Tibial artery (tissue), 4 donors: ENCODE measurements at regions not wholly inside any gene's neighbourhood (a gene's known extent, or its start where the extent isn't known, plus 50 kb on each side); places are given as distances from the start of the nearest gene placed in this dataset.
"Not testable (repeated sequence)": the region's sequence is repeated elsewhere in the genome, so short reads cannot be mapped to it uniquely, and the experiment has no call there.

Experiments
- DNase-seq, 2 donors: peaks; one replicate each; pipeline ENCODE4 v3.0.0-alpha.2; 2019
- H3K27ac ChIP-seq, 2 donors: fragments of 200-600 bp; sonication (generic) in 1 of 2; 1 replicate in 1 of 2; 2 replicates in 1 of 2; pipeline ENCODE4 v1.5.1; 2018 to 2019; ENCODE audit warnings: mild to moderate bottlenecking in 1 of 2
- H3K27me3 ChIP-seq, 2 donors: fragments of 200-600 bp; sonication (generic) in 1 of 2; one replicate each; pipeline versions ENCODE4 v1.5.1 to v1.6.0; 2016 to 2019
- H3K36me3 ChIP-seq, 3 donors: fragments of 200-600 bp; sonication (generic) in 2 of 3; one replicate each; pipeline ENCODE4 v1.5.1; 2016 to 2019; ENCODE audit warnings: mild to moderate bottlenecking in 2 of 3
- H3K4me1 ChIP-seq, 4 donors: fragments of 200-600 bp; sonication (generic) in 2 of 4; 1 replicate in 3 of 4; 2 replicates in 1 of 4; pipeline ENCODE4 v1.5.1; 2016 to 2019
- H3K4me3 ChIP-seq, 2 donors: fragments of 200-600 bp; sonication (generic) in 1 of 2; 1 replicate in 1 of 2; 2 replicates in 1 of 2; pipeline ENCODE4 v1.5.1; 2018 to 2019; ENCODE audit warnings: mild to moderate bottlenecking in 2 of 2
- H3K9me3 ChIP-seq, 3 donors: fragments of 200-600 bp; sonication (generic) in 1 of 3; one replicate each; pipeline ENCODE4 v1.5.1; 2016 to 2019
- intact Hi-C: fragments of 100-400 bp; cut with DNase I; formaldehyde crosslinking; loops from one replicate; pipeline ENCODE4 v1.15.0; 2023; ENCODE audit warnings: low total_unique reads
- TF ChIP-seq, protein P1 (sequence below), 2 experiments: fragments of 200-600 bp in 1 of 2; fragments of 450-650 bp in 1 of 2; IDR thresholded peaks; one replicate each; pipeline ENCODE4 v1.5.1; 2017 to 2019; ENCODE audit warnings: antibody characterized with exemption in 2 of 2, mild to moderate bottlenecking in 1 of 2, moderate library complexity in 1 of 2

GRCh38 chr6:111925296-111925695, 52.0 kb upstream of the FYN start:
- no peak for DNase-seq
- H3K27ac ChIP-seq = no peak overlapping the region
- intact Hi-C loops = no loop called here
- H3K27me3 ChIP-seq = no peaks in the 10 kb centered on the region
- no peaks in the 10 kb centered on the region for H3K36me3 ChIP-seq
- TF ChIP-seq, protein P1, sequence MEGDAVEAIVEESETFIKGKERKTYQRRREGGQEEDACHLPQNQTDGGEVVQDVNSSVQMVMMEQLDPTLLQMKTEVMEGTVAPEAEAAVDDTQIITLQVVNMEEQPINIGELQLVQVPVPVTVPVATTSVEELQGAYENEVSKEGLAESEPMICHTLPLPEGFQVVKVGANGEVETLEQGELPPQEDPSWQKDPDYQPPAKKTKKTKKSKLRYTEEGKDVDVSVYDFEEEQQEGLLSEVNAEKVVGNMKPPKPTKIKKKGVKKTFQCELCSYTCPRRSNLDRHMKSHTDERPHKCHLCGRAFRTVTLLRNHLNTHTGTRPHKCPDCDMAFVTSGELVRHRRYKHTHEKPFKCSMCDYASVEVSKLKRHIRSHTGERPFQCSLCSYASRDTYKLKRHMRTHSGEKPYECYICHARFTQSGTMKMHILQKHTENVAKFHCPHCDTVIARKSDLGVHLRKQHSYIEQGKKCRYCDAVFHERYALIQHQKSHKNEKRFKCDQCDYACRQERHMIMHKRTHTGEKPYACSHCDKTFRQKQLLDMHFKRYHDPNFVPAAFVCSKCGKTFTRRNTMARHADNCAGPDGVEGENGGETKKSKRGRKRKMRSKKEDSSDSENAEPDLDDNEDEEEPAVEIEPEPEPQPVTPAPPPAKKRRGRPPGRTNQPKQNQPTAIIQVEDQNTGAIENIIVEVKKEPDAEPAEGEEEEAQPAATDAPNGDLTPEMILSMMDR (IDR thresholded peaks at IDR 0.05) = no peak
- no peaks in the 10 kb centered on the region for H3K4me1 ChIP-seq
- H3K4me3 ChIP-seq = no peak overlapping the region
- H3K9me3 ChIP-seq = no peaks in the 10 kb centered on the region

DNA sequence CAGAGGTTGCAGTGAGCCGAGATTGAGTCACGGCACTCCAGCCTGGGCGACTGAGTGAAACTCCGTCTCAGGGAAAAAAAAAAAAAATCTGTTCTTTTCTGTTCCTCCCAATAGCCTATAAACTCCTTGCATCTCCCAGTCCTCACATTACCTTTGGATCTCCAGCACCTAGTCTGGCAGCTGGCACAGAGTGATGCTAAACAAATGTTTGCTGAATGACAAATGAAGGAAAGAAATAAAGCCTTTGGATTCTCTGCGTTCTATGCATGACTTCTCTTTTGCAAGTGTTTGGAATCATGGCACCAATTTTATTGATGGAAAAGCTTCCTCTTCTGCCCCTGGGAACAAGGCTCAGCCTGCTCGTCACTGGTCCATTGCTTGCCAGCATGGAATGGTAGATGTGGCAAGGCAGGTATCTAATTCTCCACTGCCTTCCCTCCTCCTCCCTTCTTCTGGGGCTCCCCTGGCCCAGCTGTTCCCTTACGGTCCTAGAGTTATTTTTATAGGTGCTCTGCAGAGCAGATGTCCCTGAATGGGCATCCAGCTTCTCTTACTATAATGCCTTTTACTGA, 53.6 kb upstream of the FYN start:
- Histone ChIP-seq H3K27me3 (no peaks in the 10 kb centered on the region), H3K4me3 (no peak overlapping the region), H3K27ac (no peak overlapping the region), H3K4me1 (no peaks in the 10 kb centered on the region), H3K36me3 (no peaks in the 10 kb centered on the region), H3K9me3 (no peaks in the 10 kb centered on the region)
- intact Hi-C loops = no loop called here
- no peak for DNase-seq
- TF ChIP-seq, protein P1 (IDR thresholded peaks at IDR 0.05) = no peak

GRCh38 chr6:111927321-111927720, 54.1 kb upstream of the FYN start:
- Histone ChIP-seq H3K9me3 (no peaks in the 10 kb centered on the region), H3K36me3 (no peaks in the 10 kb centered on the region), H3K4me3 (no peak overlapping the region), H3K27ac (no peak overlapping the region), H3K27me3 (no peaks in the 10 kb centered on the region), H3K4me1 (no peaks in the 10 kb centered on the region)
- intact Hi-C loops = no loop called here
- TF ChIP-seq, protein P1 (IDR thresholded peaks at IDR 0.05) = no peak
- no peak for DNase-seq

DNA sequence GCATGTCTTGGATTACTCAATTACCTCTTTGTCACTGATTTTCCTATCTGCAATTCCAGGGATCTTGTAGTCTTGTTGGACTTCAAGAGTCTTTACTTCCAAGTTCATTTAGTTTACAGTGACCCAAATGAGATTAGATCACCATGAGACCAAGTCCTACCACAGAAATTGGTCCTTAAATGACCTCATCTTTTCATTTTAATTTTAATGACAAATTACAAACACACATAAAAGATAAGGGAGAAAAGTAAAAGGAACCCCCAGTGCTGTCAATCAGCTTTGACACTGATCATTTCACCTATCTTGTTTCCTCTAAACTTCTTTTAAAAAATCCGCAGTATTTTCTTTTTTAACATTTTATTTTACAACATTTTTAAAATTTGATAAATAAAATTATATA, 54.9 kb upstream of the FYN start:
- no peaks in the 10 kb centered on the region for H3K27me3 ChIP-seq
- H3K27ac ChIP-seq = no peak overlapping the region
- no peaks in the 10 kb centered on the region for H3K36me3 ChIP-seq
- TF ChIP-seq, protein P1 (IDR thresholded peaks at IDR 0.05) = no peak
- DNase-seq = no peak
- no peak overlapping the region for H3K4me3 ChIP-seq
- H3K9me3 ChIP-seq = no peaks in the 10 kb centered on the region
- H3K4me1 ChIP-seq = no peaks in the 10 kb centered on the region
- intact Hi-C loops = no loop called here

DNA sequence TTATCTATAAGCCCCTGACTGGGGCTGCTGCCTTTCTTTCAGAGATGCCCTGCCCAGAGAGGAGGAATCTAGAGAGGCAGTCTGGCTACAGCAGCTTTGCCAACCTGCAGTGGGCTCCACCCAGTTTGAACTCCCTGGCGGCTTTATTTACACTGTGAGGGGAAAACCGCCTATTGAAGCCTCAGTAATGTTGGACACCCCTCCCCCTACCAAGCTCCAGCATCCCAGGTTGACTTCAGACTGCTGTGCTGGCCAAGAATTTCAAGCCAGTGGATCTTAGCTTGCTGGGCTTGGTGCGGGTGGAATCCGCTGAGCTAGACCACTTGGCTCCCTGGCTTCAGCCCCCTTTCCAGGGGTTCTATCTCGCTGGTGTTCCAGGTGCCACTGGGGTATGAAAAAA, 61.4 kb upstream of the FYN start:
- H3K36me3 ChIP-seq, H3K4me3 ChIP-seq, H3K27me3 ChIP-seq, DNase-seq, H3K9me3 ChIP-seq, H3K4me1 ChIP-seq, intact Hi-C loops, H3K27ac ChIP-seq: not testable (repeated sequence)

DNA sequence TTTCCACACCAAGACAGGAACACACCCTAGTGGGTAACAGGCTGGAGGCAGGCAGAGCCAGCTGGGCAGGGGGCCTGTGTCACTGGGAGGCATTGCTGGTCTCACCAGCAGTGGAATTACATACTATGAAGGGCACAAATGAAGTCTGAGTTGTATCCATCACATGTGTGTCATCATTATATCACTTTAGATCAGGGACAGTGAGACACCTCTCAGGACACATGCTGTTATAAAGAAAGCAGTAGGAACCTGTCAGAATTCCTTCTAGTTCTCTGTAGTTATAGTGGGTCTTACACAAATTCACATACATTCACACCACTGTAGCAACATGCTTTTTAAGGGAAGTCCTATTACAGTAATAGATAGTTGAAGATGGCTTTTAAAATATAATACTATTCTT, 63.5 kb upstream of the FYN start:
- Histone ChIP-seq H3K27ac (no peak overlapping the region), H3K4me1 (no peaks in the 10 kb centered on the region), H3K9me3 (no peaks in the 10 kb centered on the region), H3K27me3 (no peaks in the 10 kb centered on the region), H3K36me3 (no peaks in the 10 kb centered on the region), H3K4me3 (no peak overlapping the region)
- intact Hi-C loops = no loop called here
- TF ChIP-seq, protein P1 (IDR thresholded peaks at IDR 0.05) = no peak
- no peak for DNase-seq
